BJ (cell line): ENCODE measurements at regions not wholly inside any gene's neighbourhood (a gene's known extent, or its start where the extent isn't known, plus 50 kb on each side); places are given as distances from the start of the nearest gene placed in this dataset.

Experiments used
- CTCF ChIA-PET: fragments of 350-600 bp; formaldehyde crosslinking; extraction: SDS; loops from one replicate; lab custom pipeline; 2021; ENCODE audit warnings: antibody characterized with exemption, inconsistent platforms; lab: Yijun Ruan, JAX
- POLR2A ChIA-PET: fragments of 300-600 bp; sonication (Branson Sonifier 250); formaldehyde crosslinking; extraction: SDS; loops from one replicate; lab custom pipeline; 2021; ENCODE audit warnings: antibody characterized with exemption; lab: Charles Lee
- DNase-seq: peaks from one replicate; pipeline ENCODE4 v3.0.0-alpha.2; 2011; ENCODE audit warnings: low read depth
- H3K27me3 ChIP-seq: 2 replicates; pipeline ENCODE4 v1.6.0; 2011; ENCODE audit warnings: low read length; ENCODE audit not compliant: control insufficient read depth, insufficient read depth
- H3K36me3 ChIP-seq: 2 replicates; pipeline ENCODE4 v1.5.1; 2011; ENCODE audit warnings: low read length; ENCODE audit not compliant: control insufficient read depth, insufficient read depth
- H3K4me3 ChIP-seq: 2 replicates; pipeline ENCODE4 v1.5.1; 2011; ENCODE audit warnings: low read depth, mild to moderate bottlenecking, control low read depth, low read length
- TF ChIP-seq, protein P1 (sequence below): IDR thresholded peaks from 2 replicates; pipeline ENCODE4 v1.5.1; 2011; ENCODE audit warnings: low read depth, mild to moderate bottlenecking, control low read depth, inconsistent platforms, low read length, moderate library complexity; ENCODE audit not compliant: insufficient read depth

DNA sequence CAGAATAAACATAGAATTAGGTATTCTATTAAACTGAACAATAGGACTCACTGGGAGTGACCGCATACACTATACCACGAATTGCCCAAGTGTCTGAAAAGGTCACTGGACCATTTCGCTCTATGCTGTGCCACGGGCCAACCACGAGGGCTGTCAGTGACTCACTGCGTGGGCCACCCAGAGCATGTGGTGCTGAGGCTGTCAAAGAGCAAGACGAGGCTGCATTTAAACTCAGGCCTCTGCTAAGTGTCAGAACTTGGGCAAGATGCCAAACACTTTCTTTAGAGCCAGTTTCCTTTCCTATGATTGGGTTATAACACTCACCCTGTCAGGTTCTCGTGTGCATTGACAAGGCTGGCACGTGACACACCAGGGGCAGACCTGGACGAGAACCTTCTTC, 97.5 kb downstream of the SH3YL1 start:
- ChIA-PET POLR2A (no interaction called here), CTCF (no interaction called here)
- no peaks in the 10 kb centered on the region for H3K36me3 ChIP-seq
- TF ChIP-seq, protein P1, sequence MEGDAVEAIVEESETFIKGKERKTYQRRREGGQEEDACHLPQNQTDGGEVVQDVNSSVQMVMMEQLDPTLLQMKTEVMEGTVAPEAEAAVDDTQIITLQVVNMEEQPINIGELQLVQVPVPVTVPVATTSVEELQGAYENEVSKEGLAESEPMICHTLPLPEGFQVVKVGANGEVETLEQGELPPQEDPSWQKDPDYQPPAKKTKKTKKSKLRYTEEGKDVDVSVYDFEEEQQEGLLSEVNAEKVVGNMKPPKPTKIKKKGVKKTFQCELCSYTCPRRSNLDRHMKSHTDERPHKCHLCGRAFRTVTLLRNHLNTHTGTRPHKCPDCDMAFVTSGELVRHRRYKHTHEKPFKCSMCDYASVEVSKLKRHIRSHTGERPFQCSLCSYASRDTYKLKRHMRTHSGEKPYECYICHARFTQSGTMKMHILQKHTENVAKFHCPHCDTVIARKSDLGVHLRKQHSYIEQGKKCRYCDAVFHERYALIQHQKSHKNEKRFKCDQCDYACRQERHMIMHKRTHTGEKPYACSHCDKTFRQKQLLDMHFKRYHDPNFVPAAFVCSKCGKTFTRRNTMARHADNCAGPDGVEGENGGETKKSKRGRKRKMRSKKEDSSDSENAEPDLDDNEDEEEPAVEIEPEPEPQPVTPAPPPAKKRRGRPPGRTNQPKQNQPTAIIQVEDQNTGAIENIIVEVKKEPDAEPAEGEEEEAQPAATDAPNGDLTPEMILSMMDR = no peak
- no peak overlapping the region for H3K4me3 ChIP-seq
- no peak for DNase-seq
- no peaks in the 10 kb centered on the region for H3K27me3 ChIP-seq

DNA sequence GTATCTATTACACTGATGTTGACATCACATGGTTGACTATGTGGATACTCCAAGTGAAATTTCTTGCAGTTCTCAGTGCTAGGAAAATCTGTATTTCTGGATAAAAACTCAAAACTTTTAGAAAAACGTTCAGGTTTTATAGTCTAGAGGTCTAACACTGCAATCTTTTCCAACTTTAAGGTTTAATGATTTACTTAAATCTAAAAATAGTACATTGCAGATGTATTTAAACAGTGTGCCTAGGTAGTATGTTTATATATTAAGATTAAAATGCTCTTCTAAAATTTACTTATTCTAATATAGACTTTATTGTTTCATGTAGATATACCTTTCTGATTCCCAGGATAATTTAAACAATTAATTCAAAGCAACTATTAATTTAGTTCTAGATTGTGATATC, 98.3 kb downstream of the SH3YL1 start:
- H3K27me3 ChIP-seq = no peaks in the 10 kb centered on the region
- TF ChIP-seq, protein P1 = no peak
- H3K36me3 ChIP-seq = no peaks in the 10 kb centered on the region
- CTCF ChIA-PET = no interaction called here
- DNase-seq = no peak
- POLR2A ChIA-PET = no interaction called here
- no peak overlapping the region for H3K4me3 ChIP-seq

DNA sequence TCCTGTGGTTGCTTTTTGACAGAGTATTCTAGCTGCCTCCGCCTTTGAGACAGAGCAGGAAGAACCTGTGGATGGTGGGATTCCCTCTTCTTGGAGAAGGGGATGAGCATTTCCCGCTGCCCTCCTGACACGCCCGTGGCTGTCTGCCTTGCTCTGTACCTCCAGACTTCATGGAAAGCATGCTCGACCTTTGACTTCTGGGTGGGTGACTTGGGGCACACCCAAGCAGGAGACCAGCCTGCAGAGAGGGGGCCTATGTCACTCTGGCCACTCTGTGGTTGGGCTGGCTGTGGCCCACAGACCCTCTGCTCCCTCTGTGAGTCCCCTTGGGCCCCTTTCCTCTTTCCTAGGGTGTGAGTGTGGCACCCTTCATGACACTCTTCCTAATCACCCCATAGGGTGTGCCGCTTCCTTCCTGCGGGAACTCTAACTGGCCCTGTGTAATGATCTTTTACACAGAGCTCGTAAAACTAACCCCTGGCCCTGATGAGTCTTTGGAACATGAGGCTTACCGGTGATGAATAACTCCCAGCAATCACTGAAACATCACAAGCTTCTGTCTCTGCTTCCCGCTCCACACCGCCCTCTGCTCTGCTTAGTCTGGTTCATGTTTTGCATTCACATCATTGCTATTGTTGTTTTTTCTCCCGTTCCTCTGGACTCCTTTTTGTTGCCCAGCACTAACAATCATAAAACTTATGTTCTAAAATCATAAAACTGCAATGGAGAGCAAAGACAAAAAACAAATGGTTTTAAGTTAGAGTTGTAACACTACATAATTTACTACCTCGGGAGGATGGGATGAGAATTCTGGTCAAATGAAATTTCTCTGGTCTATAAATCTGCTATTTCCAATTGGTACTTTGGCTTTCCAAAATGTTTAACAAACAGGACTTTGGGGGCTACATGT, 101.1 kb downstream of the SH3YL1 start:
- no peaks in the 10 kb centered on the region for H3K36me3 ChIP-seq
- no peaks in the 10 kb centered on the region for H3K27me3 ChIP-seq
- DNase-seq = no peak
- no peak overlapping the region for H3K4me3 ChIP-seq
- TF ChIP-seq, protein P1 = no peak
- ChIA-PET CTCF (interaction anchor here (1.1 kb wide), 1 partner anchor 114 kb away, joined by 3 read pairs; no protein-coding TSS in a partner anchor), POLR2A (no interaction called here)

DNA sequence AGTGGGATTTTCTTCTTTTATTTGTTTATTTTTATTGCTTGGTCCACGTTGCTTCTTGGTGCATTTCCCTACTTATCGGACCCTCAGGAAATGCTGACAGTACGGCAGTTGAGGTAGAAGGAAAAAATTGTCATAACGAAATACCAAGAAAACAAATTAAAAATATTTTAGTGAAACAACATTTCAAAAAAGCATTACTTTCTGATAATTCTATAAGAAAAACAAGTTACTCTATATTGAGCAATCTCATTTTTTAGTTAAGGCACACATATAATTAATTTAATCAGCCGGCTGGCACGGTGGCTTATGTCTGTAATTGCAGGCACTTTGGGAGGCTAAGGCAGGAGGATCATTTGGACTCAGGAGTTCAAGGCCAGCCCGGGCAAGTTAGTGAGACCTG, 102.1 kb downstream of the SH3YL1 start:
- POLR2A ChIA-PET = no interaction called here
- TF ChIP-seq, protein P1 = no peak
- Histone ChIP-seq H3K4me3 (no peak overlapping the region), H3K27me3 (no peaks in the 10 kb centered on the region), H3K36me3 (no peaks in the 10 kb centered on the region)
- no peak for DNase-seq
- CTCF ChIA-PET = interaction anchor here (1.1 kb wide), 1 partner anchor 115 kb away, joined by 3 read pairs; no protein-coding TSS in a partner anchor

DNA sequence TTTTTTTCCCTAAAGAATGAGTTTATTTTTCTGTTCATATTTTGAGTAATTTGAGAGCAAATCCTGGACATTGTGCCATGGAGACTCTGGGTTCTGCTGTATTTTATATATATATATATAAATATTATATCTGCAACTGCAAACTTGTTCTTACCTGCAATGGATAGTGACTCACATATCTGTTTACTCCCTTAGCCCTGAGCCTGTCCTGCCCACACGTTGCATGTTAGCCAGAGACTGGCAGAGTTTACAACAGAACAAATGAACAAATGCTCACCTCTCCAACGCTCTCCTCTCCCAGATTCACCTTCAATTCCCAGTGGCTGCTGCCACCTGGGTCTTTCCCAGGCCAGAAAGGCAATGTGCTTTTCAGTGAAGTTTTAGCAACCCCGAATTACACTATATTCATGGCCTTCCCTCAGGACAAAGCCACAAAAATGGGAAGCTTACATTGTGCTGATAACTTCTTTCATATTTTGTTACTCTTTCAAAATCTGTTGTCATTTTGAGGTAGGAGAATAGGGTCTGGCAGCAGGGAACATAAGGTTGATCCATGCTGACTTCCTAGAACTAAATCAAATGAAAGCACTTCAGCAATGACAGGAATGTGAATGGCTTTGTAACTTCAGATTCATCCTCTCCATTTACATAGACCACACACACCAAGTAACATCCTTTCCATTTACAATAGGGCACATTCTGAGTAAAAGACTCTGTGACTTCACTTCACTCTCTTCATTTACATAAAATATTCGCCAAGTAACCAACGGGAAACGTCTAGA, 105.4 kb upstream of the FAM110C start:
- Histone ChIP-seq H3K4me3 (no peak overlapping the region), H3K36me3 (no peaks in the 10 kb centered on the region), H3K27me3 (no peaks in the 10 kb centered on the region)
- TF ChIP-seq, protein P1 = no peak
- ChIA-PET POLR2A (no interaction called here), CTCF (no interaction called here)
- DNase-seq = no peak
